ENCODE measurements at regions not wholly inside any gene's neighbourhood (a gene's known extent, or its start where the extent isn't known, plus 50 kb on each side); places are given as distances from the start of the nearest gene placed in this dataset.

DNA sequence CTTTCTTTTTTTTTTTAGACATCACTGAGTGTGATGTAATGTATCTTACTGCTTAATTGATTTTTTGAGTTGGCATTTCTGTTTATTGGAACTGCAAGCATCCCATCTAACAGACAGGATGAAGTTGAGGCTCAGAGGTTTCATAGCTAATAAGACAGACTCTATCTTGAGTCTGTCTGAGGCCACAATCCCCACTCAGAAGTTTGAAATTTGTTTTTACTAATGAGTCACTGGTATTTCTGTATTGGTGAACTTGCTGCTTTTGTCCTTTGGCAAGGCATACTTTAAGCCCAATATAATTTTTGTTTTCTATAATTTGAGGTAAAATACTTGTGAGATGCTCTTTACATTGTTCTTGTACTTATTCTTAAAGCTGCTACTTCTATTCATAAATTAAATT lies 491.2 kb downstream of the PSAT1 start:
- intact Hi-C loops (cut with DNase I; ENCODE audit: low total_unique reads) = no loop called here
- H3K4me3 ChIP-seq = no peak overlapping the region
- no peak overlapping the region for H3K27ac ChIP-seq
- no peaks in the 10 kb centered on the region for H3K9me3 ChIP-seq
- H3K4me1 ChIP-seq = no peaks in the 10 kb centered on the region
- H3K27me3 ChIP-seq = no peaks in the 10 kb centered on the region
- TF ChIP-seq, protein P1, sequence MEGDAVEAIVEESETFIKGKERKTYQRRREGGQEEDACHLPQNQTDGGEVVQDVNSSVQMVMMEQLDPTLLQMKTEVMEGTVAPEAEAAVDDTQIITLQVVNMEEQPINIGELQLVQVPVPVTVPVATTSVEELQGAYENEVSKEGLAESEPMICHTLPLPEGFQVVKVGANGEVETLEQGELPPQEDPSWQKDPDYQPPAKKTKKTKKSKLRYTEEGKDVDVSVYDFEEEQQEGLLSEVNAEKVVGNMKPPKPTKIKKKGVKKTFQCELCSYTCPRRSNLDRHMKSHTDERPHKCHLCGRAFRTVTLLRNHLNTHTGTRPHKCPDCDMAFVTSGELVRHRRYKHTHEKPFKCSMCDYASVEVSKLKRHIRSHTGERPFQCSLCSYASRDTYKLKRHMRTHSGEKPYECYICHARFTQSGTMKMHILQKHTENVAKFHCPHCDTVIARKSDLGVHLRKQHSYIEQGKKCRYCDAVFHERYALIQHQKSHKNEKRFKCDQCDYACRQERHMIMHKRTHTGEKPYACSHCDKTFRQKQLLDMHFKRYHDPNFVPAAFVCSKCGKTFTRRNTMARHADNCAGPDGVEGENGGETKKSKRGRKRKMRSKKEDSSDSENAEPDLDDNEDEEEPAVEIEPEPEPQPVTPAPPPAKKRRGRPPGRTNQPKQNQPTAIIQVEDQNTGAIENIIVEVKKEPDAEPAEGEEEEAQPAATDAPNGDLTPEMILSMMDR (IDR thresholded peaks at IDR 0.05) = no peak
- TF ChIP-seq POLR2AphosphoS5 (IDR thresholded peaks at IDR 0.05) (no peak), POLR2A (IDR thresholded peaks at IDR 0.05) (no peak)
- H3K36me3 ChIP-seq = no peaks in the 10 kb centered on the region
- no peak for DNase-seq (ENCODE audit: low spot score in 2 of 2)

DNA sequence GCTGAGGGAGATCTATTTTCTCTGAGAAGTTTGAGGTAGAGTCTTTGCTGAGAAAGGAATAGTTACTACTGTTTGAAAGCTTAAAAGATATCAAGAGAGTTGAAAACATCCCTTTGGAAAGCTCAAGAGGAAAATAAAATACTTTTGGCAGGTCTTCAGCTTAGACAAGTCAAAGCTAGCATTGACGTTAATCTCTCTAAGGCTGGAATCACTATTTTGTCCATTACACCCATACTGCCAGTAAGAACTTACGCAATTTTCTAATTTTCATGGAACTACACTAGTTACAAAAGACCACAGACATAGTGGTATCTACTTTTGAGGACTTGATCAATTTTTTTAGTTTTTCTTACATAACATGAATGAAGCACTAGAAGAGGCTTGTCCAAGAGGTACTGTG lies 494.9 kb downstream of the PSAT1 start:
- Histone ChIP-seq H3K4me1 (no peaks in the 10 kb centered on the region), H3K27me3 (no peaks in the 10 kb centered on the region), H3K9me3 (no peaks in the 10 kb centered on the region), H3K36me3 (no peaks in the 10 kb centered on the region), H3K27ac (no peak overlapping the region), H3K4me3 (no peak overlapping the region)
- TF ChIP-seq POLR2A (IDR thresholded peaks at IDR 0.05) (no peak), POLR2AphosphoS5 (IDR thresholded peaks at IDR 0.05) (no peak)
- TF ChIP-seq, protein P1 (IDR thresholded peaks at IDR 0.05) = no peak
- DNase-seq (ENCODE audit: low spot score in 2 of 2) = no peak
- intact Hi-C loops (cut with DNase I; ENCODE audit: low total_unique reads) = no loop called here

DNA sequence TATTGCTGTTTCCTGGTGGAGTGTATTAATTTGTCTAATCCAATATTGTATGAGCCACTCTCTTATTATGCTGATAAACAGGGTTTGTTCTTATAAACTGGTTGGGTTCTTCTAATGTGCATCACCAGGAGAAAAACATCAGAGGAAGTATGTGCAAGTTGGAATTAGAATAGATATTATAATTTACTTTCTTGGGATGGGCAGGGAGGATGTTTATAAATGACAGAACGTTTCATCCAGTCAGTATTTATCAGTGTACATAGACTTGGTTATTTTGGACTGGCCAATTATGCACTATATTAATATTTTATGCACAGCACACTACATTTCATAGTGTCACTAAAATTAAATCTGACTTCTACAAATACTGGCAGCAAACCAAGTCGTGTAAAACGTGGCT lies 495.8 kb downstream of the PSAT1 start:
- H3K36me3 ChIP-seq = no peaks in the 10 kb centered on the region
- H3K4me3 ChIP-seq = no peak overlapping the region
- H3K27me3 ChIP-seq = no peaks in the 10 kb centered on the region
- H3K4me1 ChIP-seq = no peaks in the 10 kb centered on the region
- H3K27ac ChIP-seq = no peak overlapping the region
- H3K9me3 ChIP-seq = no peaks in the 10 kb centered on the region
- intact Hi-C loops (cut with DNase I; ENCODE audit: low total_unique reads) = no loop called here
- DNase-seq (ENCODE audit: low spot score in 2 of 2) = no peak
- TF ChIP-seq POLR2A (IDR thresholded peaks at IDR 0.05) (no peak), POLR2AphosphoS5 (IDR thresholded peaks at IDR 0.05) (no peak)
- TF ChIP-seq, protein P1 (IDR thresholded peaks at IDR 0.05) = no peak

DNA sequence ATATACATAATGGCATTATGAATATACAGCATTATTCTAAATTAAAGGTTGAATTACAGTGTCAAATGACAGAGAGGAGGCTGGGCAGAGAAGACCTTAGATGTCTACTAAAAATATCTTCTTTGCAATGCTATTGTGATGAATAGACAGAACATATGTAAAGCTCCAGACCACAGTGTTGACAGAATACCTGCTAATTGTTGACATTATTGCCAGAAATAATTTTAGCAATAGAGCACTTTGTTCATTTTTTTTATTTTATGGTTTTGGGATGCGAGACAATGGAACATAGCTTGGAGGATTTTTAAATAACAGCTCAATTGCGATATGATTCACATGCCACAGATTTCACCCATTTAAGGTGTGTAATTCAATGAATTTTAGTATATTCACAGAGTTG lies 508.8 kb downstream of the PSAT1 start:
- H3K4me1 ChIP-seq = no peaks in the 10 kb centered on the region

DNA sequence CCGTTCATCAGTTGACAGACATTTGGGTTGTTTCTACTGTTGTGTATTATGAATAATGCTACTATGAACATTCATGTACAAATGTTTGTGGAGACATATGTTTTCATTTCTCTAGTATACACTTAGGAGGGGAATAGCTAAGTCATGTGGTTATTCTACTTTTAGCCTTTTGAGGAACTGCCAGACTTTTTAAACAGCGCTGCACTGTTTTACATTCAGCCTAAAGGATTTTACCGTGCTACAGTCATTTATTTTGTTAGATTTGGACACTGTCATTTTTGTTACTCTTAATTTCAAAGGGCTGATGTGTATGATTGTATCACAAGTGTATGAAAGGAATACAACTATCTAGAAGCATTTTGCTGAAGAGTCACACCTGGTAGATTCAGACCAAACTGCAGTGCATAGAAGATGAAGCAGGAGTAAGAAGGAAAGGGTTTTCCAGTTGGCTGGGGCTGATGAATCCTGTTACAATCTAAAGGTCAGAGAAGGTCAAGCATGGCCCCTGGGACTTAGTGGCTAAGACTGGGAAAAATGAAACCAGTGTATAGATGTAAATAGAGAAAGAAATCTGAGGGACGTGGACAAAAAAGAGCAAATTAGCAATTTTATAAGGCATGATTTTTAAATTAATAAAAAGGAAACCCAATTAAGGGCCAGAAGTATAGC lies 509.7 kb downstream of the PSAT1 start:
- TF ChIP-seq, protein P1 (IDR thresholded peaks at IDR 0.05) = no peak
- TF ChIP-seq POLR2A (IDR thresholded peaks at IDR 0.05) (no peak), POLR2AphosphoS5 (IDR thresholded peaks at IDR 0.05) (no peak)
- DNase-seq (ENCODE audit: low spot score in 2 of 2) = no peak
- intact Hi-C loops (cut with DNase I; ENCODE audit: low total_unique reads) = no loop called here
- Histone ChIP-seq H3K4me3 (no peak overlapping the region), H3K27ac (no peak overlapping the region), H3K36me3 (no peaks in the 10 kb centered on the region), H3K9me3 (no peaks in the 10 kb centered on the region), H3K4me1 (no peaks in the 10 kb centered on the region), H3K27me3 (no peaks in the 10 kb centered on the region)

More for the DNA sequence above, 508.8 kb downstream of the PSAT1 start:
- TF ChIP-seq POLR2AphosphoS5 (IDR thresholded peaks at IDR 0.05) = no peak
- TF ChIP-seq, protein P1 (IDR thresholded peaks at IDR 0.05) = no peak
- no peak for TF ChIP-seq POLR2A (IDR thresholded peaks at IDR 0.05)
- no peaks in the 10 kb centered on the region for H3K27me3 ChIP-seq
- no peak overlapping the region for H3K27ac ChIP-seq
- H3K9me3 ChIP-seq = no peaks in the 10 kb centered on the region
- DNase-seq (ENCODE audit: low spot score in 2 of 2) = no peak
- intact Hi-C loops (cut with DNase I; ENCODE audit: low total_unique reads) = no loop called here
- no peak overlapping the region for H3K4me3 ChIP-seq
- no peaks in the 10 kb centered on the region for H3K36me3 ChIP-seq

All from breast epithelium (tissue), 4 donors.